GDM1 (cell line): ENCODE measurements at regions not wholly inside any gene's neighbourhood (a gene's known extent, or its start where the extent isn't known, plus 50 kb on each side); places are given as distances from the start of the nearest gene placed in this dataset.

ENCODE experiments used
- DNase-seq: peaks from one replicate; lab custom pipeline; 2025; lab: John Stamatoyannopoulos, UW

DNA sequence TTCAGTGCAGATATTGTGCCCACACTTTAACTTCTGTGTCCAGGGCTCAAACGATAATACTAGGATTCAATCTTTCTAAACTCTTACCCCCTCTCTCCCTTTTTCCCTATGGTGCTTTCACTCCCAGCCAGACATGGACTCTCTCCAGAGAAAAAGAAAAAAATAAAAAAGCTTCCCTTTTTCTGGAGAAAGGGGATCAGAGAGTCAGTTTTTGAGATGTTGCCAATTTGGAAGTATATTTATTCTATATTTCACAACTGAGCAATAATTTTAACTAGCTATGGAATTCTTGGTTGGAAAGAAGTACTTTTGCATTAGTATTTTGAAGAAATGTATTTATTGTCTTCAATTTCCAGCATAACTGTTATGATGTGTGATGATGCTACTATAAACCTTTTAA is 72.2 kb upstream of the ZFP64 start:
- DNase-seq, result no peak

- no peak for DNase-seq
These were observed 70.2 kb upstream of the ZFP64 start for GRCh38 chr20:52261792-52262191.

- no peak for DNase-seq
These were observed 67.7 kb upstream of the ZFP64 start for GRCh38 chr20:52259295-52259694.

DNA sequence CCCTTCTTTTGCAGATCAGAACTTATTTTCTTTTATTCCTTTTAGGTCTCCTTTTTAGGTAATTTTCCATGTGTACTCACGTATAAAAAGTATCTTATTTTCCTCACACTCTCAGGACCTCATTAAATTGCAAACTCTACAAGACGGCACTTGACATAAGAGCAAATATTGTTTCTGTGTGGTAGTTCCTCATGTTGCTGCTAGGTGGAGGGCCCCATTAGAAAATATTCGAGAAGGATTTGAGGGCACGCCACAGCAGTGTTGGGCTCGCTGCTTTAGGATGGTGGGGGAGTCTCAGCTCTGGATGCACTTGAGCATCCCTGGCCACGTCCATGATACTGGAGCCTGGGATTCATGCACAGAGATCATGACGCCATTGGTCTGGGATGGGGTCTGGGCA is 64.9 kb upstream of the ZFP64 start:
- no peak for DNase-seq

DNA sequence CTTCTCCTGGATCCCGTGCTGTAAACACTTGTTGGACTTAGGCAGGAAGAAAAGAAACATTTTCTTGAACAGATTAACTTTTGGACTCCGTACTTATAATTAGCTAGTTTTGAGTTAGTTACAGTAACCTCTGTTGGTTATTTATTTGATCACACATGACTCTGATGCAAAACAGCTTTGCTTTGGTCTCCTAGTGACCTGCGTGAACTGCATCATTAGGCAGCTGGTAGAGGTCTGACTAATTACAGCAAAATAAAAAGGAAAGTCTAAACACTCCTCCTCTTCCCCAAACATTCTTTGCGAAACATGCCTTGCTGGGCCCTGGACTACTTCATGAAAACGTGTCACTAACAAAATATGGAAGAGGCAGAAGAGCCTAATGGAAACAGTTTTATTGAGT is 61.1 kb upstream of the ZFP64 start:
- no peak for DNase-seq

GRCh38 chr20:52251827-52252226 is 60.2 kb upstream of the ZFP64 start:
- no peak for DNase-seq

GRCh38 chr20:52251136-52251700 is 59.6 kb upstream of the ZFP64 start:
- no peak for DNase-seq

- DNase-seq, result no peak
These were observed 56.0 kb upstream of the ZFP64 start for GRCh38 chr20:52247548-52247947.

GRCh38 chr20:52246366-52246765 is 54.8 kb upstream of the ZFP64 start:
- no peak for DNase-seq

GRCh38 chr20:52244702-52245101 is 53.1 kb upstream of the ZFP64 start:
- DNase-seq, result no peak

- no peak for DNase-seq
These were observed 51.0 kb upstream of the ZFP64 start for GRCh38 chr20:52242237-52243230.
